ENCODE measurements at regions not wholly inside any gene's neighbourhood (a gene's known extent, or its start where the extent isn't known, plus 50 kb on each side); places are given as distances from the start of the nearest gene placed in this dataset.

DNA sequence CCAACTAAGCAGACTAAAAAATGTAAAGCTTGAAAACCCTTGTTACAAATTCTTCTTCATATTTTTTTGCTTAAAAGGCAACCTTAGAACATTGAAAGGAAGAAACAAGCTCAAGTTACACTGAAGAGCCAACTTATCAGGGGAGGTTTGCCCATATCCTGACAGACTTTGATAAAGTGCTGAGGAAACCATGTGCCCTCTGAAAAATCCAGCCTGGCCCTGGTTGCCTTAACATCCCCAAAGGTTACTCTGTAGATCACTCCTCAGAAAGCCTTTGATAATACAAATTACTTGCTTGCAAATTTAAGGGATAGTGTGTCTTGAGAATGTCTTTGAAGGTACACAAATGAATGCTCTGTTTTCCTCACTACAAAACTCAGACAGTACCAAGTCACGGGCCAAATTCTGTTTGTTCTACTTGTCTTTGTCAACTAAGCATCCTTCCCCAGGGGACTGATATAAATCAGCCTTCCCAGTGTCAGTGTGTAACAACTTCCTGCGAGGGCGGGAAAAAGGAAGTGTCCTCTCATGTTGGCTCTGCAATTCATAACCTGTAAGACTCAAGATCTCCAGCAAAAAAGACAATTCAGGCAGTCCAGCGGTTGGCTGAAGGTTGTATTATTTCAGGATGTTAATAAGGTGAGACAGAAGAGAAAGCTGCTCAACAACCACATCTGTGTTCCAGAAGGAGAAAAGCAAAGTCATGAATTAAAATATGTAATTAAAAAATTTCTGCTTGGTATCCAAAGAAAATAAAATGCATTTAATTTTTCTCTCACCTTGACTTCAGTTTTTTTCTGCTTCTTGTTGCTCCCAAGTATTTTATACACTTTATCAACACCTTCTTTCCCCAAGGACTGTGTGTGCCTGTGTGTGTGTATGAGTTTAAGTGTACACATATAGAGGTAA is 199.9 kb downstream of the PIK3R1 start:
- H3K27me3 ChIP-seq: no peaks in the 10 kb centered on the region

DNA sequence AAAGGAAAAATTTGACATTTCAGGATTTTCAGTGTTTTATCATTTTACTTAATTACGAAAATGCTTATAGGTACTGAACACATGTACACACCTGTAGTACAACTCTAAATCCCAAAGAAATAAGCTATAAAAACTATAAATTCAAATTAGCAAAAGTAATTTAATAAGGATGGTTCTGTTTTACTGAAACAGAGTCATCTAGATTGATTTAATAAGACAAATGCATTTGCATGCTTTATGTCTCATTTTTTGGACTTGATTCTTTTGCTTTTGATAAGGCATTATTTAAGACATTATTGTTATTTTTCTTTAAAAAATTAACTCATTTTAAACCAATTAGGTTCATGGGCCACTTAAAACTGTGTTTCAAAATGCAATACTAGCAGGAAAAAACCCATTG is 201.2 kb downstream of the PIK3R1 start:
- H3K9me3 ChIP-seq: no peaks in the 10 kb centered on the region
- intact Hi-C loops (cut with DNase I): no loop called here
- 100% methylated on average over 1 of the region's 1 CpG for WGBS

More for the DNA sequence above, 199.9 kb downstream of the PIK3R1 start:
- intact Hi-C loops (cut with DNase I): no loop called here
- Histone ChIP-seq H3K4me3 (no peak overlapping the region), H3K4me1 (peaks cover 14 to 26% (median 20%) of the 10 kb centered on the region in 4 donors), H3K36me3 (no peaks in the 10 kb centered on the region), H3K27ac (replicated peaks in 1 of 4) (no peak overlapping the region), H3K9me3 (no peaks in the 10 kb centered on the region)
- WGBS: 63% methylated on average over 4 of the region's 4 CpGs
- TF ChIP-seq, protein P1, sequence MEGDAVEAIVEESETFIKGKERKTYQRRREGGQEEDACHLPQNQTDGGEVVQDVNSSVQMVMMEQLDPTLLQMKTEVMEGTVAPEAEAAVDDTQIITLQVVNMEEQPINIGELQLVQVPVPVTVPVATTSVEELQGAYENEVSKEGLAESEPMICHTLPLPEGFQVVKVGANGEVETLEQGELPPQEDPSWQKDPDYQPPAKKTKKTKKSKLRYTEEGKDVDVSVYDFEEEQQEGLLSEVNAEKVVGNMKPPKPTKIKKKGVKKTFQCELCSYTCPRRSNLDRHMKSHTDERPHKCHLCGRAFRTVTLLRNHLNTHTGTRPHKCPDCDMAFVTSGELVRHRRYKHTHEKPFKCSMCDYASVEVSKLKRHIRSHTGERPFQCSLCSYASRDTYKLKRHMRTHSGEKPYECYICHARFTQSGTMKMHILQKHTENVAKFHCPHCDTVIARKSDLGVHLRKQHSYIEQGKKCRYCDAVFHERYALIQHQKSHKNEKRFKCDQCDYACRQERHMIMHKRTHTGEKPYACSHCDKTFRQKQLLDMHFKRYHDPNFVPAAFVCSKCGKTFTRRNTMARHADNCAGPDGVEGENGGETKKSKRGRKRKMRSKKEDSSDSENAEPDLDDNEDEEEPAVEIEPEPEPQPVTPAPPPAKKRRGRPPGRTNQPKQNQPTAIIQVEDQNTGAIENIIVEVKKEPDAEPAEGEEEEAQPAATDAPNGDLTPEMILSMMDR (IDR thresholded peaks at IDR 0.05): no peak
- TF ChIP-seq POLR2AphosphoS5 (IDR thresholded peaks at IDR 0.05) (no peak), EP300 (IDR thresholded peaks at IDR 0.05) (no peak), POLR2A (IDR thresholded peaks at IDR 0.05; ENCODE audit: low read depth) (no peak)
- DNase-seq (ENCODE audit: extremely low spot score): no peak

DNA sequence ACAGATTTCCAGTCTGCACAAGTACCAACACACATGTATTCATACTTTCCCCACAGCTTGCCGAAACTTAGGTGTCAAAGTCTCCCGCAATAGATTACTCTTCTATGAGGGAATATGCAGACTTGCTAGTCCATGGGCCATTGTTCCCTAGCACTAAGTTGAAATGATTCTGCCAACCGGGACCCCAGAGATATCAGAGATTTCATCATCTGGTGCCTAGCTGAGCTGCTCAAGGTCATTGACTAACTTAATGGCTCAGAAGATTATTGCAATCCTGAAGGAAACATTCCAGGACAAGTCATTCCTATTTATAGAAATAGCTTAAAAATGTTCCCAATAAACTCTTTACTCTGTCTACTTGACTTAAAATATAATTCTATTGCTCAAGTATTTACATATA is 202.6 kb downstream of the PIK3R1 start:
- DNase-seq (ENCODE audit: extremely low spot score): no peak
- H3K36me3 ChIP-seq: no peaks in the 10 kb centered on the region
- H3K9me3 ChIP-seq: no peaks in the 10 kb centered on the region
- peaks cover 14 to 30% (median 20%) of the 10 kb centered on the region in 4 donors for H3K4me1 ChIP-seq
- H3K27me3 ChIP-seq: no peaks in the 10 kb centered on the region
- TF ChIP-seq POLR2A (IDR thresholded peaks at IDR 0.05; ENCODE audit: low read depth): no peak
- TF ChIP-seq, protein P1 (IDR thresholded peaks at IDR 0.05): no peak
- TF ChIP-seq EP300 (IDR thresholded peaks at IDR 0.05): no peak
- TF ChIP-seq POLR2AphosphoS5 (IDR thresholded peaks at IDR 0.05): peak in 1 of 2 donors; percentile 7
- WGBS: 83% methylated on average over 3 of the region's 3 CpGs
- intact Hi-C loops (cut with DNase I): no loop called here
- H3K27ac ChIP-seq (replicated peaks in 1 of 4): peak overlapping the region in 1 of 4 donors; percentile 13
- H3K4me3 ChIP-seq: no peak overlapping the region

More for the DNA sequence above, 201.2 kb downstream of the PIK3R1 start:
- H3K27ac ChIP-seq (replicated peaks in 1 of 4): no peak overlapping the region
- no peaks in the 10 kb centered on the region for H3K27me3 ChIP-seq
- no peak overlapping the region for H3K4me3 ChIP-seq
- TF ChIP-seq EP300 (IDR thresholded peaks at IDR 0.05) (no peak), POLR2AphosphoS5 (IDR thresholded peaks at IDR 0.05) (no peak), POLR2A (IDR thresholded peaks at IDR 0.05; ENCODE audit: low read depth) (no peak)
- TF ChIP-seq, protein P1 (IDR thresholded peaks at IDR 0.05): no peak
- no peak for DNase-seq (ENCODE audit: extremely low spot score)
- no peaks in the 10 kb centered on the region for H3K36me3 ChIP-seq
- peaks cover 14 to 30% (median 20%) of the 10 kb centered on the region in 4 donors for H3K4me1 ChIP-seq

DNA sequence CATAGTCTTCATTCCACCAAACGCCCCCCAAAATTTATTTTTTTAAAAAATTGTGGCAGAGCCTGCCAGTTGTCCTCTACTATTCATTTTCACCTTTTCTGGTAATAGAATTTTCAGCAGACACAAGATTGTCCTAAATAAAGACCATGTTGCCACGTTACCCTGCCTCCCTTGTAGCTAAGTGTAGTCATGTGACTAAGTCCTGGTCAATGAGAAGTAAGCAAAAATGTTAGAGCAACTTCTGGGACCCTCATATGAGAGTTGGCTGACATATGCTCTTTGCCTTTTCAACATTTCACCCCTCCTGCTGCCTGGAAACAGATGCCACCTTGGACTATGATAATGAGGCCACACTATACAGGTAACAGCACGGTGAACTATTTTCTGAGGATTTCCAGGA is 203.1 kb downstream of the PIK3R1 start:
- Histone ChIP-seq H3K36me3 (no peaks in the 10 kb centered on the region), H3K9me3 (no peaks in the 10 kb centered on the region), H3K4me3 (no peak overlapping the region), H3K27me3 (no peaks in the 10 kb centered on the region), H3K27ac (replicated peaks in 1 of 4) (peak overlapping the region in 2 of 4 donors; percentile 13 to 18), H3K4me1 (peaks cover 14 to 30% (median 20%) of the 10 kb centered on the region in 4 donors)
- no peak for TF ChIP-seq POLR2AphosphoS5 (IDR thresholded peaks at IDR 0.05)
- DNase-seq (ENCODE audit: extremely low spot score): no peak
- WGBS: 78% methylated on average over 3 of the region's 3 CpGs
- intact Hi-C loops (cut with DNase I): no loop called here

DNA sequence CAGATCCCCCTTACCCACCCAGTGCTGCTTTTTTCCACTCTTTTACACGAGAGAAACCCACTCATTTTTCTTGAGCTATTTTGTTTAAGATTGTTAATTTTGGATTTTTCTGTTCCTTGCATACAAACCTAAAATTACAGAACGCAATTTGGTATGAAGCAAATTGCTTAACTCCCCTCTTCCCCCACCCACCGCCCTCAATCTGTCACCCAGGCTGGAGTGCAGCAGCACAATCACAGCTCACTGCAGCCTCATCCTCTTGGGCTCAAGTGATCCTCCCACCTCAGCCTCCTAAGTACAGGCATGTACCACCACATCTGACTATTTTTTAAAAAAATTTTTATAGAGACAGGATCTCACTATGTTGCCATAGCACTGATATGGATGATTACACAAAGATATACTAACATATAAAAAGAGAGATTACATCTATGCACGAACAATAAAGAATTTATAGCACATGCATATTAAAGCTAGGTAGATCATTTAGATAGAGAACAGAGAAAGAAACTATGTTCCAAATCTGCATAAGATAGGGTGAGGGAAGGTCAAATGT is 203.6 kb downstream of the PIK3R1 start:
- Histone ChIP-seq H3K4me1 (peaks cover 14 to 30% (median 20%) of the 10 kb centered on the region in 4 donors), H3K27me3 (no peaks in the 10 kb centered on the region), H3K9me3 (no peaks in the 10 kb centered on the region), H3K27ac (replicated peaks in 1 of 4) (peak overlapping the region in 2 of 4 donors; percentile 13 to 18), H3K36me3 (no peaks in the 10 kb centered on the region), H3K4me3 (no peak overlapping the region)
- no peak for DNase-seq (ENCODE audit: extremely low spot score)
- intact Hi-C loops (cut with DNase I): no loop called here
- TF ChIP-seq POLR2AphosphoS5 (IDR thresholded peaks at IDR 0.05): no peak
- TF ChIP-seq, protein P1 (IDR thresholded peaks at IDR 0.05): no peak
- TF ChIP-seq EP300 (IDR thresholded peaks at IDR 0.05): no peak
- TF ChIP-seq POLR2A (IDR thresholded peaks at IDR 0.05; ENCODE audit: low read depth): no peak
- 84% methylated on average over 4 of the region's 4 CpGs for WGBS
